Large intestine (tissue), 3 donors: ENCODE measurements at regions not wholly inside any gene's neighbourhood (a gene's known extent, or its start where the extent isn't known, plus 50 kb on each side); places are given as distances from the start of the nearest gene placed in this dataset.

Experiments
- DNase-seq, 2 donors: peaks; one replicate each; pipeline versions ENCODE4 v3.0.0 to v3.0.0-alpha.2; 2013
- H3K27ac ChIP-seq: one replicate; pipeline ENCODE4 v1.5.1; 2013; ENCODE audit warnings: low read length
- H3K27me3 ChIP-seq: 2 replicates; pipeline ENCODE4 v1.6.1; 2013; ENCODE audit warnings: low read length; ENCODE audit not compliant: control insufficient read depth, insufficient read depth
- H3K36me3 ChIP-seq: 2 replicates; pipeline ENCODE4 v1.6.1; 2013; ENCODE audit warnings: low read length; ENCODE audit not compliant: control insufficient read depth, insufficient read depth
- H3K4me1 ChIP-seq: one replicate; pipeline ENCODE4 v1.6.1; 2013; ENCODE audit warnings: low read length; ENCODE audit not compliant: control insufficient read depth, insufficient read depth
- H3K4me3 ChIP-seq: one replicate; pipeline ENCODE4 v1.5.1; 2013; ENCODE audit warnings: low read length
- H3K9me3 ChIP-seq: one replicate; pipeline ENCODE4 v1.6.1; 2013; ENCODE audit warnings: mild to moderate bottlenecking, low read depth, low read length, moderate library complexity; ENCODE audit not compliant: control insufficient read depth
- WGBS: methylation state at CpG from one replicate; pipeline ENCODE4 v1.1.5; 2013; ENCODE audit warnings: low lambda C conversion rate; ENCODE audit not compliant: insufficient coverage; 5-methylcytosine and 5-hydroxymethylcytosine counted together

- no peak for DNase-seq
- Histone ChIP-seq H3K4me3 (no peak overlapping the region), H3K36me3 (no peaks in the 10 kb centered on the region), H3K27me3 (no peaks in the 10 kb centered on the region), H3K27ac (no peak overlapping the region), H3K4me1 (no peaks in the 10 kb centered on the region), H3K9me3 (no peaks in the 10 kb centered on the region)
These were observed 1489.8 kb downstream of the STIM2 start for GRCh38 chr4:28350485-28350884.

GRCh38 chr4:28351102-28351501 lies 1490.5 kb downstream of the STIM2 start:
- DNase-seq = no peak
- 20% methylated on average over 1 of the region's 1 CpG for WGBS
- Histone ChIP-seq H3K27me3 (no peaks in the 10 kb centered on the region), H3K27ac (no peak overlapping the region), H3K4me1 (no peaks in the 10 kb centered on the region), H3K4me3 (no peak overlapping the region), H3K9me3 (no peaks in the 10 kb centered on the region), H3K36me3 (no peaks in the 10 kb centered on the region)

- Histone ChIP-seq H3K27ac (no peak overlapping the region), H3K9me3 (no peaks in the 10 kb centered on the region), H3K27me3 (no peaks in the 10 kb centered on the region), H3K4me3 (no peak overlapping the region), H3K4me1 (no peaks in the 10 kb centered on the region), H3K36me3 (no peaks in the 10 kb centered on the region)
- no CpG with 5 or more reads among the region's 4 CpGs for WGBS
- DNase-seq = no peak
These were observed 1491.2 kb downstream of the STIM2 start for GRCh38 chr4:28351826-28352225.

- H3K9me3 ChIP-seq = no peaks in the 10 kb centered on the region
- 57% methylated on average over 1 of the region's 1 CpG for WGBS
- no peak overlapping the region for H3K27ac ChIP-seq
- H3K36me3 ChIP-seq = no peaks in the 10 kb centered on the region
- DNase-seq = no peak
- no peaks in the 10 kb centered on the region for H3K4me1 ChIP-seq
- no peaks in the 10 kb centered on the region for H3K27me3 ChIP-seq
- H3K4me3 ChIP-seq = no peak overlapping the region
These were observed 1494.4 kb downstream of the STIM2 start for GRCh38 chr4:28354880-28355656.

GRCh38 chr4:28357990-28358389 lies 1497.3 kb downstream of the STIM2 start:
- H3K4me3 ChIP-seq = no peak overlapping the region
- H3K27ac ChIP-seq = no peak overlapping the region
- 80% methylated on average over 1 of the region's 4 CpGs for WGBS
- H3K9me3 ChIP-seq = no peaks in the 10 kb centered on the region
- H3K4me1 ChIP-seq = no peaks in the 10 kb centered on the region
- no peaks in the 10 kb centered on the region for H3K36me3 ChIP-seq
- no peak for DNase-seq
- H3K27me3 ChIP-seq = no peaks in the 10 kb centered on the region

- no peaks in the 10 kb centered on the region for H3K9me3 ChIP-seq
- no peaks in the 10 kb centered on the region for H3K4me1 ChIP-seq
- DNase-seq = no peak
- no peaks in the 10 kb centered on the region for H3K36me3 ChIP-seq
- no peak overlapping the region for H3K4me3 ChIP-seq
- no peaks in the 10 kb centered on the region for H3K27me3 ChIP-seq
- no peak overlapping the region for H3K27ac ChIP-seq
- WGBS = 100% methylated on average over 1 of the region's 2 CpGs
These were observed 1498.0 kb downstream of the STIM2 start for GRCh38 chr4:28358606-28359005.

GRCh38 chr4:28360681-28361080 lies 1500.0 kb downstream of the STIM2 start:
- no peaks in the 10 kb centered on the region for H3K27me3 ChIP-seq
- WGBS = no CpG with 5 or more reads among the region's 2 CpGs
- H3K36me3 ChIP-seq = no peaks in the 10 kb centered on the region
- no peak overlapping the region for H3K27ac ChIP-seq
- no peaks in the 10 kb centered on the region for H3K4me1 ChIP-seq
- no peak overlapping the region for H3K4me3 ChIP-seq
- no peak for DNase-seq
- H3K9me3 ChIP-seq = no peaks in the 10 kb centered on the region

- H3K36me3 ChIP-seq = no peaks in the 10 kb centered on the region
- DNase-seq = no peak
- WGBS = 76% methylated on average over 4 of the region's 4 CpGs
These were observed 1501.5 kb downstream of the STIM2 start for GRCh38 chr4:28362169-28362568.

GRCh38 chr4:28369499-28369898 lies 1508.9 kb downstream of the STIM2 start:
- no peak for DNase-seq
- H3K36me3 ChIP-seq = no peaks in the 10 kb centered on the region
- no peaks in the 10 kb centered on the region for H3K9me3 ChIP-seq
- no peaks in the 10 kb centered on the region for H3K4me1 ChIP-seq
- WGBS = no CpG with 5 or more reads among the region's 1 CpG
- no peak overlapping the region for H3K4me3 ChIP-seq
- H3K27me3 ChIP-seq = no peaks in the 10 kb centered on the region
- H3K27ac ChIP-seq = no peak overlapping the region

More at GRCh38 chr4:28362169-28362568, 1501.5 kb downstream of the STIM2 start:
- no peaks in the 10 kb centered on the region for H3K9me3 ChIP-seq
- H3K4me3 ChIP-seq = no peak overlapping the region
- H3K27me3 ChIP-seq = no peaks in the 10 kb centered on the region
- H3K4me1 ChIP-seq = no peaks in the 10 kb centered on the region
- H3K27ac ChIP-seq = no peak overlapping the region

- H3K4me3 ChIP-seq = no peak overlapping the region
- DNase-seq = no peak
- H3K27me3 ChIP-seq = no peaks in the 10 kb centered on the region
- H3K9me3 ChIP-seq = no peaks in the 10 kb centered on the region
- no peaks in the 10 kb centered on the region for H3K4me1 ChIP-seq
- no peaks in the 10 kb centered on the region for H3K36me3 ChIP-seq
- no peak overlapping the region for H3K27ac ChIP-seq
These were observed 1512.5 kb downstream of the STIM2 start for GRCh38 chr4:28373191-28373590.

GRCh38 chr4:28373601-28374000 lies 1513.0 kb downstream of the STIM2 start:
- no peak for DNase-seq
- H3K27me3 ChIP-seq = no peaks in the 10 kb centered on the region
- no peaks in the 10 kb centered on the region for H3K36me3 ChIP-seq
- no peak overlapping the region for H3K27ac ChIP-seq
- H3K4me3 ChIP-seq = no peak overlapping the region
- WGBS = 80% methylated on average over 1 of the region's 1 CpG
- H3K9me3 ChIP-seq = no peaks in the 10 kb centered on the region
- H3K4me1 ChIP-seq = no peaks in the 10 kb centered on the region
